GM18858 (cell line): ENCODE measurements at regions not wholly inside any gene's neighbourhood (a gene's known extent, or its start where the extent isn't known, plus 50 kb on each side); places are given as distances from the start of the nearest gene placed in this dataset.
"Not testable (repeated sequence)": the region's sequence is repeated elsewhere in the genome, so short reads cannot be mapped to it uniquely, and the experiment has no call there.

Experiments
- ATAC-seq: cut with Tn5 transposase; IDR thresholded peaks from one replicate; pipeline ENCODE4 v1.9.1; 2021; ENCODE audit not compliant: unreplicated experiment

DNA sequence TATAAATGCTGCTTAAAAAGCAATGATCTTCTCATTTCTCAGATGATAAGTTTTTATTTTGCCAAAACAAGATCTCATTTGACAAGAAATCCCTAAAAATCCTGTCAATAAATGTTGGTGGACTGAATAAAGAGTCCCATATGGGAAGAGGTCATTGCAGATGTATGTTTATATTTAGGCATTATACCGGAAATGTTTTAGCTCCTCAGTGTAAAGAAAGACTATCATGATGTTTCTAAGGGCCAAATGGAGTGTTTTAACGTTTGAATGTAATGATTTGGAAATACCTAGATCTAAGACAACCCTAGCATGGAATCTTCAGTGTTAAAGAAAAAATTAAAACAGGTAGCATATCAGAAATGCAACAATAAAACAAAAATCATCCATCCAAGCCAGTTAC lies 457.8 kb upstream of the NFE2L3 start:
- no peak for ATAC-seq

DNA sequence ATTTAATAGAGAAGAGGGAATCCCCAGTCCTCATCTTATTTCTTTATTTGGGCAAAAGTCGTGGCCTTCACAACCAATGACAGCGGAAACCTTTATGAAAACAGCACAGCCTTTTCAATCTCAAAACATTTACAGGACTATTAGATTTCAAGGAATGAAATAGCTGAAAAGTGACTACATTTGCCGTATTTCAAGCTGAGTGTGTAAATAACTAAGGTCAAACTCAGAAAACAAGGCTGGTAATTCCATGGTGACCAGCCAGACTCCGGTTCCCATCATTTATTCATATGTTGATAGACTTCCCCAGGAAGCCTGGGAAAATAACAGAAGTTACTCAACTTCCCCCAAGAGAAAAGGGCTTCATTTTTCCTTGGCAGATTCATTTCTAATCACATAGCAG lies 457.3 kb upstream of the NFE2L3 start:
- no peak for ATAC-seq

- ATAC-seq, result no peak
Measured at GRCh38 chr7:25696571-25696970, 455.4 kb upstream of the NFE2L3 start.

DNA sequence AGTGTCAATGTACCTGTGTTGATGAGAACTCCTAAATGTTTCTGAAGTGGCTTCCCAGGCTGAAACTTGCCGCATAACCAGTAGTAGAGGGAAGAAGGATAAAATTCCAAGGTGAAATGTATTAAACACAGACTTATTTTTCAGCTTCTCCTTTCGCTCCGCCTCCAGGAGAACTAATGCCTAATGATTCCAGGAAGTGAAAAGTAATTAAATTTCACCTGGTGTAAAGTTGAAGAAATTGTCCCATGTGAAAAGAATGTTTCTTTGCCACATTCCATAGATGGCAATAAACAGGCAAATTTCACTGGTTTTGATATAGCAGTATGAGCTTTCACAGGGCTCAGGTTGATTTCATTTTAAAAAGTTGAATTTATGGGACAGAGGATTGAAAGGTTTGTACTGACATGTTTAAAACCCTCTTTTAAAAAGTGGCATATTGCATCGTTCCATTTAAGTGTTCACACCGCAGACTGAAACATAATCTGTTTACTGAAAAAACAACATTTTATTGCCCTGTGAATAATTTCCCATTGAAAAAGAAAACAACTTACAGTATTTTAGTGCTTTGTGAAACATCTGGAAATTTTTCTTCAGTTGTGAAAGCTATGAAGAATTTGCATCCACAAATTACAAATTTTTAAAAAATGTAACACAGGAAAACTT lies 453.4 kb upstream of the NFE2L3 start:
- ATAC-seq, result no peak

DNA sequence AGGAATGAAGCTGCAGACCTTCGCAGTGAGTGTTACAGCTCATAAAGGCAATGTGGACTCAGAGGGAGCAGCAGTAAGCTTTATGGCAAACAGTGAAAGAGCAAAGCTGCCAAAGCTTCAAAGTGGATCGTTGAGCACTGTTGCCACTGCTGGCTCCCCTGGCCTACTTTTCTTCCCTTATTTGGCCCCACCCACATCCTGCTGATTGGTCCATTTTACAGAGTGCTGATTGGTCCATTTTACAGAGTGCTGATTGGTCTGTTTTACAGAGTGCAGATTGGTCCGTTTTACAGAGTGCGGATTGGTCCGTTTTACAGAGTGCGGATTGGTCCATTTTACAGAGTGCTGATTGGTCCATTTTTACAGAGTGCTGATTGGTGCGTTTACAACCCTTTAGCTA lies 451.9 kb upstream of the NFE2L3 start:
- ATAC-seq, result not testable (repeated sequence)

DNA sequence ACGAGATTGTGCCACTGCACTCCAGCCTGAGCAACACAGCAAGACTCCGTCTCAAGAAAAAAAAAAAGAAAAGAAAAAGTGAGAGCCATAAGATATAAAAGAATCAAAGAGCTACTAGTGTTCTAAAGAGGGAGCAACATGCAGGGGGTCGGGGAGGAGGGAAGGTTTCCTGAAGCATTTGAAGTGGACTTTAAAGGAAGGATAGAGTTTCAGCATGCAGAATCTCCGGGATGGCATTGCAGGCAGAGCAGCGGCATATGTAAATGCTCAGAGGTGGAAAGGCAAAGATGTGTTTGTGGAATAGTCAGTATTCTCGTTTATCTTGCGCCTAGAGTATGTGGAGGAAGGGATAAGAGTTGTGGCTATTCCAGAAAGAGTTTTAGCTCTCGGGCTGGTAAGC lies 447.6 kb upstream of the NFE2L3 start:
- no peak for ATAC-seq

DNA sequence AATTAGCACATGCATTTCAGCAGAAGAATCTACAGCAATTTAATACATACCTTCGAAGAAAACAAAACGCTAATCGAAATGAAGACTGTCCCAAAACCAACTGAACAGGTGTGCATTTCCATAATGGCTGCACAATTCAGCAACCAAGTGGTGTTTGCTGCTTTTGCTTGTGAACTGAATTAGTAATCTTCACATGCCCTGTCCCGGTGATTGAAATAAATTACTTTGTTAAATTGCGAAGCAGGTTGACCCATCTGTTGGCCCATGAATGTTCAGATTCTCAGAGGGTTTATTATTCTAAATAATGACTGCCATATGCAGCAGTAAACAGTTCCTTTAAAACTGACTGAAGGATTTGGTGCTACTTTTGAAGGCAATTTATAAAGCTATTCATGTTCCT lies 445.2 kb upstream of the NFE2L3 start:
- no peak for ATAC-seq

GRCh38 chr7:25707768-25708620 lies 444.0 kb upstream of the NFE2L3 start:
- ATAC-seq, result no peak

DNA sequence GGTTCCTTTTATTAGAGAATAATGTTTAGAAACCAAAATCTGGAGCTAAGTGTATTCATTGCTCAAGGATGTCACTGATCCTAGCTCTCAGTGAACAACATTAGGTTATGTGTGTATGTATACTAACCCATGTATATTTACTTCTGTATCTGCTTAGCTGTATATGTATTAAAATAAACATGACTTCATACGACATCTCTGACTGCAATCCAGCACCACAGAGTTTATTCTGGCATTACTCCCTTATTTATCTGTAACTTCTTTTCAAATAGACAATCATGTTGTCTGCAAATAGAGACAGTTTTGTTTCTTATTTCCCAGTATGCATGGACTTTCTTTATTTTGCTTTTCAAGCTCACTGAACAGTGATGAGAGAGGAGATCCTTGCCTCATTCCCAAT lies 441.0 kb upstream of the NFE2L3 start:
- ATAC-seq, result no peak

DNA sequence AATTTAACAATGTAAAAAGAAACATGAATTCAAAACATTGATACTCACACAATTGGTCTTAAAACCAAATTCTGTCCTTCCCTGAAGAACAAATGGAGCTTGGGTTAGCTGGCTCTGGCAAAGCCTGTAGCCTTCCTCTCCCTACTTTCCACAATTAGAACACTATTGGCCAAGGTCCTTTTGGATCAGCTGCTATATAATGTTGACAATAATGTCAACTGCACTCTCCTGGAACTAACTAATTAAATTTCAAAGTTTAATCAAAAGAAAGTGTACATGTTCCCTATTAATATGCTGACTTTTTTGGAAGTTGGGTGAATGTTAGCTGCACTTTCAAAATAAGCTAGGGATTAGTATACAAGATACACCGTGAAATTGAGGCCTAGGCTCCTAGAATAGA lies 440.1 kb upstream of the NFE2L3 start:
- no peak for ATAC-seq

DNA sequence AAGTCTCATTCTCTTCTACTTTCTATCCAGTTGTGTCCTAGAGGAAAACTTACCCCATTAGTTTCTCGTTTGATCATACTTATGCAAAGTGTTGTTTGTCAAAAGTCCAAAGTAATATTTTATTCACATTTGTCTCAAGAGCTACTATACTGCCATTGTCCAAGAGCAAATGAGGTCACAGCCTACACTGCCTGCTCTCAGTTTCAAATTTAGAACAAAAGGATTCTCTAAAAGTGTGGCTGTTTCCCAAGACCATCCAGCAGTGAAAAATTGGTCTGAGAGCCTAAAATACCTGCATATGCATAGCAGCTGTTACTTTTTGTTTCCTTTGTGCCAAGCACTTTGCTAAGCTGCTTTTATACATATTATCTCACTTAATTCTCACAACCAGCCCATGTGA lies 439.5 kb upstream of the NFE2L3 start:
- ATAC-seq, result no peak

GRCh38 chr7:25714013-25714412 lies 438.0 kb upstream of the NFE2L3 start:
- no peak for ATAC-seq

- ATAC-seq, result no peak
Measured at GRCh38 chr7:25716421-25716820, 435.6 kb upstream of the NFE2L3 start.

- no peak for ATAC-seq
Measured at GRCh38 chr7:25718596-25718995, 433.4 kb upstream of the NFE2L3 start.

DNA sequence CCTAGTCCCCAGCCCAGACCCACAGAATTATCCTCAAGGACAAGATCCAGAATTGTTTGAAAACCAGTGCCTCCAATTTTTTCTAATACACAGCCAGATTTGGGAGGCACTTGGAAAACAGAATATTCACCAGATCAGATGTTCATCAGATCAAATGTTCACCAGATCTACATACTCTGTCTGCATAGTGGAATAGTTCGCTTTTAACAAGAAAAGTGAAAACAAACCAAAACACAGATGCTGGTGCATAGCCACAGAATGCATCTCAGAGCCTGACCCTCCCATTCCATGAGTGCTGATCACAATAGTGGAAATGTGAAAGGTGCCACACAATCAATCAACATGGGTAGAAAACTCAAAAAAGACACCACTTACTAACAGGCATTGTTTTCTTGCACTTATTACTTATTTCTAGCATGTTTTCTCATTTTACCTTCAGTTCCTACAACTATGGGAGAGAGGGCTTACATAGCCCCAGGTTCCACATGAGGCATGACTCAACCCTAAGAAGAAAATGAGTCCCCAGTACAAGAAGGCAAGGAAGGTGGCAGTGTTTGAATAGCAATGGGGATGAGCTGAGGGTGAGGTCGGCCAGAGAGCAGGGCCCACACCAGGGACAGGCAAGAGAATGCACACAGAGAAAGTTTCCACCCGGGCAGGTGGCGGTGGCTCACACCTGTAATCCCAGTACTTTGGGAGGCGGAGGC lies 432.7 kb upstream of the NFE2L3 start:
- ATAC-seq, result no peak

GRCh38 chr7:25720427-25720826 lies 431.6 kb upstream of the NFE2L3 start:
- no peak for ATAC-seq

GRCh38 chr7:25722856-25723255 lies 429.1 kb upstream of the NFE2L3 start:
- ATAC-seq, result no peak

DNA sequence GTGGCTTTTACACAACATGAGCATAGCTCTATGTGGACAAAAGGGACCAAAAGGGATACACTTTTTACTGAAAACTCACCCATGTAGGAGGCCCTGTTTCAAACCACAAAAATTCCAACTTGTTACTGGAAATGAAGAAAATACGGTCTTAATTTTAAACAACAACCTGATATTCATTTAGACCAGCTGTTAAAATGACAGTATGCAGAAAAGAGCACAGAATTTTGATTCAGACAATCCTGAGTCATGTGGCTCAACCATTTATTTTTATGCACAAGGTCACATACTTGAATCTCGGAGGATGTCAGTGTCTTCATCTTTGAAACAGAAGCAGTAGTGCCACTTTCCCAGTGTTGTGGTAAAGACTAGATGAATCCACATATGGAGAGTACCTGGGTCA lies 426.5 kb upstream of the NFE2L3 start:
- ATAC-seq, result no peak

GRCh38 chr7:25726170-25726780 lies 425.7 kb upstream of the NFE2L3 start:
- ATAC-seq, result no peak

GRCh38 chr7:25726781-25727311 lies 425.2 kb upstream of the NFE2L3 start:
- no peak for ATAC-seq

- no peak for ATAC-seq
Measured at GRCh38 chr7:25727446-25727845, 424.6 kb upstream of the NFE2L3 start.
